HG02610 (cell line): ENCODE measurements at regions not wholly inside any gene's neighbourhood (a gene's known extent, or its start where the extent isn't known, plus 50 kb on each side); places are given as distances from the start of the nearest gene placed in this dataset.
"Not testable (repeated sequence)": the region's sequence is repeated elsewhere in the genome, so short reads cannot be mapped to it uniquely, and the experiment has no call there.

Source experiments
- ATAC-seq: cut with Tn5 transposase; IDR thresholded peaks from one replicate; pipeline ENCODE4 v1.9.1; 2021; ENCODE audit warnings: mild to moderate bottlenecking, moderate library complexity; ENCODE audit not compliant: unreplicated experiment

DNA sequence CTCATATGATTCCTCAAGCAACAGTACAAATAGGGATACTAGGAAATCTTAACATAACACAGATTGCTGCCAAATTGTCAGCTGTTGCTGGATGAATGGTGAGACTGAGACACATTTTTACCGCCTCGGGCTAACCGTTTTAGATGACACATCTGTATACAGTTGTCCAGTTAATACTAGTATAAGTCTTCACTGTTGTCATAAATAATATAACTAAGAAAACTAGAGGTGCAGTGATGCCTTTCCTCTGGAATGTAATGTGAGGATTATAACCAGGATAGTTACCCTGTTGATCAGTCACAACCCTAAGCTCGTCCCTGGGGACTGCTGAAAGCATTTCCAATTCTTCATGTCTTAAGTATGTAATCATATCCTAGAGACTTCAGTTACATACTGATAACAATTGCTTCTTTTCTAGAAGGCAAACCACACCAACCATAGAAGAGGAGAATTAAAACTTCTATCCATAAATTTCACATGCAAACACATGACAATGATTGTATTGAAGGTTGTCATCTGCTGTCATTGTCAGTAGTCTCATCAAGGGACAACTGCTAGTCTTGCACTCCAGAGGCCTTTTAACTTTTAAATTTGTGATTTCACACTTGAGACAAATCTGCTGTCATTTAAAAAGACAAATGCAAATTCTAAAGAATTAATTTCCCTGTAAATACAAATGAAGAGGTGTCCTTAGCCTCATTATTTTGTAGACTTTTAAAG lies 100.4 kb upstream of the SEMA3D start:
- ATAC-seq: no peak

DNA sequence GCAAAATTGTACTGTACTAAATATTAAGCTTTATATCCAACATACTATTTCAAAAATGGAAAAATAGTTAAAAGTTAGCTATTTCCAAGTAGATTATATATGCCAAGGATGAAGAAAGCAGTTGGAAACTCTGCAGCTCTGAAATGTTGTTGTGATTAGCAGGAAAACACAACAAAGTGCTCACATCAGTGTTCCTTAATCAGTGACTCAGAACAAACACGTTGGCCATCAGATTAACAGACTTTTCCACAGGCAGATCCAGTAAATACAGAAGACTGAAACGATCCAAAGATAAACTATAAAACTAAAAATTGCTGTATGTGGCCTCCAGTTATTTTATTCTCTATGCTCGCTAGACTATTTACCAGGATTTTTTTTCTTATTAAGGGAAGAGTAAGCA lies 99.6 kb upstream of the SEMA3D start:
- no peak for ATAC-seq

DNA sequence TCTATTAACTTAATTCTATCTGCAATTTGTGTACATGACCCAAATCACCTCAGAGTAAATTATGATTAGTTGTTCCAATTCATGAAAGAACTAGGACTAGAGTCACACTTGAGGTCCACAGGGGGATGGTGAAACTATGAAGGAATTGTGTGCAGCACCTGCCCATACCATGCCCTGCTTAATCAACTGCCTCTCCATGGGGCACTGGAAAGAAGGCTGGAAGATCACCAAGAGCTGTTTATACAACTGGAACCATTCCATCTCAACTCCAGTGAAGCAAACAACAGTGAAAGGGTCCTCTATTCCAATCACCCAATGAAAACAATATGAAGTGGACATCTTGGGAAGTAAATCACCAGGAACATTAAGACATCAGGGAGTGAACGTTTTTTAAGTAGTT lies 98.7 kb upstream of the SEMA3D start:
- no peak for ATAC-seq

DNA sequence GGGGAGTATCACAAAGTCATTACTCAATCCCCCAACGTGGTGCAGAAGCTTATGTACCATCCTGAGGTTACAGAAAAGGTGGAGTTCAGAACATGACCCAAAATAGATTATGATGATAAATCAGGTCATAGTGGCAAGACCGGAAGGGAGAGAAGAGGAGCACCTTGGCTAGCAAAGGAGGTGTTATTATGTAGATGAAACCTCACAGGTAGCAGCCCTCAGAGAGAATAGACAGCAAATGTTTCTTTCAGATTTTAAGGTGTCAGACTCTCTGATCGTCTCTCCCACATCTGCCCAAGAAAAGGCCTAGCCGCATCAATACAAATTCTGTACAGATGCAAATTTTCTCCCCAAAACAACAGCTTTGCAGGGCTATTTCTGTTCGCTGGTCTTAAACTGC lies 88.3 kb upstream of the SEMA3D start:
- ATAC-seq: no peak

DNA sequence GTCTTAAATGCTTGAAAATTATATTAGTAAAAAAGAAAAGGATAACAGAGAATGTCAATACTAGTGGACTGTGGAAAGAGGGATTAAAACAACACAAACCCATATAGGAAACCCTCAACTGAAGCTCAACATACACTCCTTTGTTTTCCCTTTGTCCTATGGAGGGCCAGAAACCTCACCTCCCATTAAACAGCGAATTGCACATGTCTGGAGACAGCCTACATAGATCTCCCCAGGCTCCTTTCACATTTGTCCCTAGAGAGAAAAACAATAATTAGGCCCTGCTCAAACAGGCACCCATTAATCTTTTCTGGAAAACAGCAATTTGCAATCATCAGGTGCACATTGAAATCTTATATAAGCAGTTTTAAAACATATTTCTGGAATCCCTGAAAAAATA lies 87.6 kb upstream of the SEMA3D start:
- ATAC-seq: no peak

DNA sequence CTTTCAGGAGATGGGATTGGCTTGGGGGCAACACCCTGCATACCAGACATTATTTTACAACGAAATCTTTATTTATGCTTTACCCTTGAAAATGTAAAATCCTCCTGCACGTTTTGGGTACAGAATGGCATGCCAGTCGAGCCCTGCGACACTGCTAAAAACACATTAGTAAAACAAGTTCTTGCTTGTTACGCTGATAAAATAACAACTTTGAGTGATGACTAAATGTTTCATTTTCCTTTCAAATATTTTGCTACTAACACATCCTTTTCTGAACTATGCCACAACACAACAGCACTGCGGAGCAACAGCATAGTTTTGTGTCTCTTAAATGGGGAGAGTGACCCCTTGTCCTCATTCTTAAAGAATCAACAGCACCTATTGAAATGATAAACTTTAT lies 76.0 kb upstream of the SEMA3D start:
- ATAC-seq: no peak

DNA sequence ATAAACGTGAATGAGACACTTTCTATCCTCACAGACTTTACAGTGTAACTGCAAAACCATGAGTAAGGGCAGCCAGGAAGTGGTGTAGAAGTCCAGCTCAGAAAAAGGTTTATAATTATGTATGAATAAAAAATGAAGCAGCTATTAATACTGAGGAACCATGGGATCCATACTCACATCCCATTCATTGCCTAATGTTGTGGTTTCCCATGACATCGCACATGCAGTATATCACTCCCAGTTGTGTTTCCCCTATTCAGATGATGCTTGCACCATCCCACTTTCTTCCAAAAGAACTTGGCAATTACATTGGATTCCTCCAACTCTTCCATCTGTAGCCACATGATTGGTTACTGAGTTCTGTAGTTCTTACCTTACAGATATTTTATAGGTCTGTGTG lies 74.5 kb upstream of the SEMA3D start:
- ATAC-seq: no peak

DNA sequence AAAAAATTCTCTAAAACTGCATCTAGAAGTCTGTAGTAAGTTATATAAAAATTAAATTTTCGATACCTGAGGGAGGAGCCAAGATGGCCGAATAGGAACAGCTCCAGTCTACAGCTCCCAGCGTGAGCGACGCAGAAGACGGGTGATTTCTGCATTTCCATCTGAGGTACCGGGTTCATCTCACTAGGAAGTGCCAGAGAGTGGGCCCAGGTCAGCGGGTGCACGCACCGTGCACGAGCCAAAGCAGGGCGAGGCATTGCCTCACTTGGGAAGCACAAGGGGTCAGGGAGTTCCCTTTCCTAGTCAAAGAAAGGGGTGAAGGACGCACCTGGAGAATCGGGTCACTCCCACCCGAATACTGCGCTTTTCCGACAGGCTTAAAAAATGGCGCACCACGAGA lies 62.9 kb upstream of the SEMA3D start:
- ATAC-seq: not testable (repeated sequence)

DNA sequence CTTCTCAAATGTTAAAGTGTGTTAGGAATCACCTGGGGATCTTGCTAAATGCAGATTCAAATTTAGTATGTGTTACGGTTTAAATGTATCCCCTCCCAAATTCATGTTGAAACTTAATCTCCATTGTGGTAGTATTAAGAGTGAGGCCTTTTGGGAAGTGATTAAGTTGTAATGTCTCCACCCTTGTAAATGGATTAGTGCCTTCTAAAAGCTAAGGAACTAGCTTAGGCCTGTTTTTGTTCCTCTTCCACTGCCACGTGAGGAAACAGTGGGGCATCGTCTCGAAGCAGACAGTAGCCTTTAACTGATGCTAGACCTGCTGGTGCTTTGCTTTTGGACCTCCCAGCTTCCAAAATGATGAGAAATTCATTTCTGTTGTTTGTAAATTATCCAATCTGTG lies 52.3 kb upstream of the SEMA3D start:
- ATAC-seq: no peak

DNA sequence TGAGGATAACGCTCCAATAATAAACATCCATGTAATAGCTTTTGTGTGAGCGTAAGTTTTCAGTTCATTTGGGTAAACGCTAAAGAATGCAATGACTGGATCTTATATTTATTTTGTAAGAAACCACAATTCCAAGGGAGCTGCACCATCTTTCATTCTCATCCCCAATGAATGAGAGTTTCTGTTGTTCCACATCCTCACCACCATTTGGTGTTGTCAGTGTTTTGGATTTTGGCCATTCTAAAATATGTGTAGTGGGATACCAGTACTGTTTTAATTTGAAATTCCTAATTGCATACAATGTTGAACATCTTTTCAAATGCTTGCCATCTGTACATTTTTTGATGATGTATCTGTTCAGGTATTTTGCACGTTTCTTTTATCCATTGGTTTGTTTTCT lies 50.9 kb upstream of the SEMA3D start:
- ATAC-seq: no peak
